GM10266 (cell line): ENCODE measurements at regions not wholly inside any gene's neighbourhood (a gene's known extent, or its start where the extent isn't known, plus 50 kb on each side); places are given as distances from the start of the nearest gene placed in this dataset.

Experiments
- DNase-seq: peaks from one replicate; pipeline ENCODE4 v3.0.0; 2012; ENCODE audit errors: extremely low spot score
- CTCF ChIP-seq: IDR thresholded peaks from 2 replicates; pipeline ENCODE4 v1.5.1; 2012; ENCODE audit warnings: mild to moderate bottlenecking, low read depth; ENCODE audit not compliant: control insufficient read depth, insufficient read depth; ENCODE audit errors: missing control alignments

- no peak for TF ChIP-seq CTCF
- no peak for DNase-seq
These were observed 287.8 kb upstream of the SHH start for GRCh38 chr7:156100086-156100485.

GRCh38 chr7:156099085-156099484 lies 286.8 kb upstream of the SHH start:
- TF ChIP-seq CTCF = no peak
- DNase-seq = no peak

- no peak for TF ChIP-seq CTCF
- no peak for DNase-seq
These were observed 284.7 kb upstream of the SHH start for GRCh38 chr7:156096771-156097538.

GRCh38 chr7:156095908-156096539 lies 283.8 kb upstream of the SHH start:
- no peak for TF ChIP-seq CTCF
- no peak for DNase-seq

GRCh38 chr7:156094350-156095146 lies 282.3 kb upstream of the SHH start:
- no peak for TF ChIP-seq CTCF

GRCh38 chr7:156092307-156092706 lies 280.0 kb upstream of the SHH start:
- no peak for TF ChIP-seq CTCF
- no peak for DNase-seq

More at GRCh38 chr7:156094350-156095146, 282.3 kb upstream of the SHH start:
- DNase-seq = no peak
